ENCODE measurements at regions not wholly inside any gene's neighbourhood (a gene's known extent, or its start where the extent isn't known, plus 50 kb on each side); places are given as distances from the start of the nearest gene placed in this dataset.

GRCh38 chr18:44627280-44627679 is 53.4 kb upstream of the SETBP1 start:
- TF ChIP-seq TSHZ2 (CRISPR knock-in tag; IDR thresholded peaks at IDR 0.05) (no peak), ZNF565 (CRISPR knock-in tag; conservative IDR thresholded peaks at IDR 0.05; ENCODE audit: low read depth) (no peak), RARB (CRISPR knock-in tag; IDR thresholded peaks at IDR 0.05) (no peak), ZFP3 (CRISPR knock-in tag; IDR thresholded peaks at IDR 0.05) (no peak), ZNF8 (CRISPR knock-in tag; IDR thresholded peaks at IDR 0.05) (no peak), PPARA (CRISPR knock-in tag; IDR thresholded peaks at IDR 0.05; ENCODE audit: borderline replicate concordance) (no peak), ESRRG (CRISPR knock-in tag; IDR thresholded peaks at IDR 0.05) (no peak)
- TF ChIP-seq, protein P1, sequence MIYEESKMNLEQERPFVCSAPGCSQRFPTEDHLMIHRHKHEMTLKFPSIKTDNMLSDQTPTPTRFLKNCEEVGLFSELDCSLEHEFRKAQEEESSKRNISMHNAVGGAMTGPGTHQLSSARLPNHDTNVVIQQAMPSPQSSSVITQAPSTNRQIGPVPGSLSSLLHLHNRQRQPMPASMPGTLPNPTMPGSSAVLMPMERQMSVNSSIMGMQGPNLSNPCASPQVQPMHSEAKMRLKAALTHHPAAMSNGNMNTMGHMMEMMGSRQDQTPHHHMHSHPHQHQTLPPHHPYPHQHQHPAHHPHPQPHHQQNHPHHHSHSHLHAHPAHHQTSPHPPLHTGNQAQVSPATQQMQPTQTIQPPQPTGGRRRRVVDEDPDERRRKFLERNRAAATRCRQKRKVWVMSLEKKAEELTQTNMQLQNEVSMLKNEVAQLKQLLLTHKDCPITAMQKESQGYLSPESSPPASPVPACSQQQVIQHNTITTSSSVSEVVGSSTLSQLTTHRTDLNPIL (CRISPR knock-in tag; IDR thresholded peaks at IDR 0.05; ENCODE audit: low read depth): no peak
- TF ChIP-seq, protein P2, sequence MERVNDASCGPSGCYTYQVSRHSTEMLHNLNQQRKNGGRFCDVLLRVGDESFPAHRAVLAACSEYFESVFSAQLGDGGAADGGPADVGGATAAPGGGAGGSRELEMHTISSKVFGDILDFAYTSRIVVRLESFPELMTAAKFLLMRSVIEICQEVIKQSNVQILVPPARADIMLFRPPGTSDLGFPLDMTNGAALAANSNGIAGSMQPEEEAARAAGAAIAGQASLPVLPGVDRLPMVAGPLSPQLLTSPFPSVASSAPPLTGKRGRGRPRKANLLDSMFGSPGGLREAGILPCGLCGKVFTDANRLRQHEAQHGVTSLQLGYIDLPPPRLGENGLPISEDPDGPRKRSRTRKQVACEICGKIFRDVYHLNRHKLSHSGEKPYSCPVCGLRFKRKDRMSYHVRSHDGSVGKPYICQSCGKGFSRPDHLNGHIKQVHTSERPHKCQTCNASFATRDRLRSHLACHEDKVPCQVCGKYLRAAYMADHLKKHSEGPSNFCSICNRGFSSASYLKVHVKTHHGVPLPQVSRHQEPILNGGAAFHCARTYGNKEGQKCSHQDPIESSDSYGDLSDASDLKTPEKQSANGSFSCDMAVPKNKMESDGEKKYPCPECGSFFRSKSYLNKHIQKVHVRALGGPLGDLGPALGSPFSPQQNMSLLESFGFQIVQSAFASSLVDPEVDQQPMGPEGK (CRISPR knock-in tag; IDR thresholded peaks at IDR 0.05; ENCODE audit: borderline replicate concordance): no peak

Data from SK-N-SH treated with all-trans-retinoic acid at 6 μM for 48 hours (cell line).